Fibroblast of the aortic adventitia (primary cell): ENCODE measurements at regions not wholly inside any gene's neighbourhood (a gene's known extent, or its start where the extent isn't known, plus 50 kb on each side); places are given as distances from the start of the nearest gene placed in this dataset.

Experiments used
- DNase-seq: peaks from one replicate; pipeline ENCODE4 v3.0.0-alpha.2; 2010; ENCODE audit warnings: low read depth
- H3K4me3 ChIP-seq: 2 replicates; pipeline ENCODE4 v1.5.1; 2011; ENCODE audit warnings: low read depth, mild to moderate bottlenecking, control low read depth, low read length, moderate library complexity
- TF ChIP-seq, protein P1 (sequence below): IDR thresholded peaks from 2 replicates; pipeline ENCODE4 v1.5.1; 2011; ENCODE audit warnings: mild to moderate bottlenecking, low read length, control low read depth, inconsistent platforms; ENCODE audit not compliant: insufficient read depth

DNA sequence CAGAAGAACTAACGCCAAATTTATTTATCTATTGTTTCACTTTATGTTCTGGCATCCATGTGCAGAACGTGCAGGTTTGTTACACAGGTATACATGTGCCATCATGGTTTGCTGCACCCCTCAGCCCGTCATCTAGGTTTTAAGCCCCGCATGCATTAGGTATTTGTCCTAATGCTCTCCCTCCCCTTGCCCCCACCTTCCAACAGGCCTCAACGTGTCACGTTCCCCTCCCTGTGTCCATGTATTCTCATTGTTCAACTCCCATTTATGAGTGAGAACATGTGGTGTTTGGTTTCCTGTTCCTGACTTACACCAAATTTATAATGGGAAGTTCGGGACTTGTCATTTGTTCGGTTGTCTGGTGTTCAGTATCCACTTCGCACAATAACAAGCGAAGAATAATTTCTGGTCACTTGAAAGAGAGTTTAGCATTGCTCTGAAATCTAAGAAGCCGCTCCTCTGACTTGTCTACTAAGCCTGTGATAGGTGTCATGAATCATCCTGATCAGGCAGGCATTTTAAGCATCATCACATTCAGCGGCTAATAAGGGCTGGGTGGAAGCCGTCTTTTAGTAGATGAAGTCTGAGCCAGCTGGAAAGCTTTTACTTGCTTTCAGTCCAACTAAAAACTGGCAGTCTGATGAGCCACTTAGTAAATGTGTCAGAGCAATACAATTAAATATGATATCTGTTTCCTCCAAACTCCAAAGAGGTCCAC lies 1065.7 kb upstream of the PABPC4L start:
- no peak overlapping the region for H3K4me3 ChIP-seq
- peak; percentile 21 for DNase-seq
- TF ChIP-seq, protein P1, sequence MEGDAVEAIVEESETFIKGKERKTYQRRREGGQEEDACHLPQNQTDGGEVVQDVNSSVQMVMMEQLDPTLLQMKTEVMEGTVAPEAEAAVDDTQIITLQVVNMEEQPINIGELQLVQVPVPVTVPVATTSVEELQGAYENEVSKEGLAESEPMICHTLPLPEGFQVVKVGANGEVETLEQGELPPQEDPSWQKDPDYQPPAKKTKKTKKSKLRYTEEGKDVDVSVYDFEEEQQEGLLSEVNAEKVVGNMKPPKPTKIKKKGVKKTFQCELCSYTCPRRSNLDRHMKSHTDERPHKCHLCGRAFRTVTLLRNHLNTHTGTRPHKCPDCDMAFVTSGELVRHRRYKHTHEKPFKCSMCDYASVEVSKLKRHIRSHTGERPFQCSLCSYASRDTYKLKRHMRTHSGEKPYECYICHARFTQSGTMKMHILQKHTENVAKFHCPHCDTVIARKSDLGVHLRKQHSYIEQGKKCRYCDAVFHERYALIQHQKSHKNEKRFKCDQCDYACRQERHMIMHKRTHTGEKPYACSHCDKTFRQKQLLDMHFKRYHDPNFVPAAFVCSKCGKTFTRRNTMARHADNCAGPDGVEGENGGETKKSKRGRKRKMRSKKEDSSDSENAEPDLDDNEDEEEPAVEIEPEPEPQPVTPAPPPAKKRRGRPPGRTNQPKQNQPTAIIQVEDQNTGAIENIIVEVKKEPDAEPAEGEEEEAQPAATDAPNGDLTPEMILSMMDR, result no peak

DNA sequence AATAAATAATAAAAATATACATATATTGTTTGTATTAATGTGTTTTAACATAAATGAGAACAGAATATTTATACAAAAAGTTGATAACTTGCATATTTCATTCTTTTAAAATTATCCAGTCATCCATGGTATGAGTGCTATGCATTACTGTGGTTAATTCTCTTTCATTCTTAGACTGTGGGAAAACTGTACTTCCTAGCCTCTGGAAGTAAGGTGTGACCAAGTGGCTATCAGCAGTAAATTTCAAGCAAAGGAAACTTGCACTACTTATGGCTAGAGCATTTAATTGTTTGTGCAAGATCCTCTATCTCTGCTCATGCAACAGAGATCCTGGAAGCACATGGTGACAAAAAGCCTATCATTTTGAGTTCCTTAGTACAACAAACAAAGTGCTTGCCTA lies 1054.5 kb upstream of the PABPC4L start:
- TF ChIP-seq, protein P1, result no peak
- DNase-seq, result peak; percentile 7
- H3K4me3 ChIP-seq, result no peak overlapping the region

DNA sequence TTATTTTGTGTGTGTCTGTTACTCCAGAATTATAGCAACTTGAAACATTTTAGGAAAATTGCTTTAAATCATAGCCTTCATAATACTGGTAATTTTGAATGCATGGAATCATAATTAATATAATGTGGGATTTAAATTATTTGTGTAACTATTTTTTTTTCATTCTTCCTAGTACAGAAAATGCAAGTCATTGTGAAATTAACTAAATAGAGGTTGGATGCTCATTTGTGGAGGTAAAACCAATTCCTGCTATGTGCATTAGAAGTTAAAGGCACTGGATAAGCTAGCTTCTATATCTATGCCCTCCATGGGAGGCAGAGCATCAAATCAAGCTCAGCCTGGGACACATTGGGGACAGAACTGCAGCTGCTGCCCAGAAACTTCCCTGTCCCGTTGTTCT lies 1048.5 kb upstream of the PABPC4L start:
- TF ChIP-seq, protein P1, result no peak
- no peak for DNase-seq

DNA sequence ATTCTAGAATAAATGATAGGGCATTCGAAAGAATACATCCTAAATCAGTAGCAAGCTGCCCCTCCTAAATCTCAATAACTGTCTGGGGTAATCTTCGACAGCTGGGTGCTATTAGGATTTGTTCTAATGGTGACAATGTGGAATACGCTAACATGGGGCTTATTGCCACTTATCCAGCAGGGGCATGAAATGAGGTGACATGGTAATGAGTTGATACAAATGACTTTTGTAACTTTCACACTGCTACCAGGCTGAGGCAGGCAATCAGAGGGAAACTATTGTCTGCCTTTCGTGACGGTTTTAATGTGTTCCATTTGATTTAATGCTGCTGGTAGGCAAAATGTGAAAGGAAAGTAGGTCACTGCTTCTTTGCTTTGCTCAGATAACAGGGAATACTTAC lies 1047.4 kb upstream of the PABPC4L start:
- H3K4me3 ChIP-seq, result no peak overlapping the region
- TF ChIP-seq, protein P1, result no peak
- no peak for DNase-seq

More for the DNA sequence above, 1048.5 kb upstream of the PABPC4L start:
- no peak overlapping the region for H3K4me3 ChIP-seq

DNA sequence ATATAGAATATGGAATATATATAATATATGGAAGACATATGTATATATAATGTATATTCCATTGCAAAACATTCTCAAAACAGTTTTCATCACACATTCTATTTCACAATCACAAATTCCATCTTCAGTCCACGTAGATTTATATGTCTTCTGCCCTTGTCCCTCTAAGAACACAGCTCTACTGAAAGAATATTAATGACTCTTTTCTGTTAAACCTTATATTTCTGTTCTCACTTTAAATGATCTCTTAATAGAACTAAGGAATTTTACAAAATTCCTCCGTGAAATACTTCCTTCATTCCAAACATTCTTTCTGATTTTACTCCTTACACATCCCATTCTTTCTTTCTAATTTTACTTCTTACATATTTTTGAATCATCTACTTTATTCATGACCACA lies 1043.1 kb upstream of the PABPC4L start:
- no peak for DNase-seq
- no peak overlapping the region for H3K4me3 ChIP-seq
- TF ChIP-seq, protein P1, result no peak

DNA sequence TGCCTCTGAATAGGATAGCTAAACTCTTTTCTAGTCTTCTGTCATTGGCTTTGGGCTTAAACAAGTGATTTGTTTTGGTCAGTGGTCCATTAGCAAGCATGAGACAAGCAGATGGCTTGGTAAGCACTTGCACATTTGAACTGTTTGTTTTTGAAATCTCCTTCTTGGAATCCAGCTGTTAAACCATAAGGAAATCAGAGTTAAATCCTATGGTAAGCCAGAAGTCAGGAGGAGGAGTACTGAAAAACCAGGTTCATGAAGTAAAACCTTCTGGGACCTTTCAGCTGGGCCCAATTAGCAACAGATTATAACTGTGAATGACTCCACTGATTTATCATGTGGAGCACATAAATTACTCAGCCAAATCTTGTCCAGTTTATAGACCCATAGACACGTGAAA lies 1042.5 kb upstream of the PABPC4L start:
- TF ChIP-seq, protein P1, result no peak
- no peak overlapping the region for H3K4me3 ChIP-seq
- no peak for DNase-seq

DNA sequence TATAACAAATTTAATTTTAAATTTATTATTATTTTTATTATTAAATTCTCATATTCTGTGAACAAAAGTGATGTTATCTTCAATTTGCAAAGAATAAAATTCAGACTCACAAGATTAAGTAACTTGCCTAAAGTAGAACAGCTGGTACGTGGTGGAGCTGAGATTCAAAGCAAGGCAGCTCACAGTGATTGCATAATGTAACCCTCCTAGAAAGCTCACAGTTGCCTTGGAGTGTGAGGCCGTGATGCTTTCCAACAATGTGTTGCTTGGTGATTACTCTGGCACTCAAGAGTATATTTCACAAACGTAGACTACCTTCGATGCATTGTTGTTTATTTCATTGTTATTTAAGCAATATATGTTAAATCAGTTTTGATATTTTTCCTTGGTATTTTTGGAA lies 1039.2 kb upstream of the PABPC4L start:
- DNase-seq, result peak; percentile 51

More for the DNA sequence above, 1039.2 kb upstream of the PABPC4L start:
- H3K4me3 ChIP-seq, result no peak overlapping the region
- TF ChIP-seq, protein P1, result no peak
